Activated CD4-positive, alpha-beta memory T cell treated with anti-CD3 and anti-CD28 coated beads for 36 hours (primary cell): ENCODE measurements at regions not wholly inside any gene's neighbourhood (a gene's known extent, or its start where the extent isn't known, plus 50 kb on each side); places are given as distances from the start of the nearest gene placed in this dataset.
"Not testable (repeated sequence)": the region's sequence is repeated elsewhere in the genome, so short reads cannot be mapped to it uniquely, and the experiment has no call there.

Experiments
- CTCF ChIA-PET: fragments of 350-600 bp; sonication (Branson Sonifier 250); formaldehyde crosslinking; loops from one replicate; lab custom pipeline; 2021; ENCODE audit warnings: antibody characterized with exemption, inconsistent platforms; lab: Charles Lee
- POLR2A ChIA-PET: fragments of 350-600 bp; sonication (Branson Sonifier 250); formaldehyde crosslinking; loops from one replicate; lab custom pipeline; 2021; ENCODE audit warnings: antibody characterized with exemption; lab: Charles Lee
- DNase-seq: peaks from one replicate; pipeline ENCODE4 v3.0.0-alpha.2; 2020
- H3K27ac Mint-ChIP-seq: one replicate; pipeline ENCODE4 v1.8.0; 2021; ENCODE audit warnings: mixed read lengths
- H3K27me3 Mint-ChIP-seq: one replicate; pipeline ENCODE4 v1.8.0; 2021; ENCODE audit warnings: mixed read lengths
- H3K36me3 Mint-ChIP-seq: one replicate; pipeline ENCODE4 v1.8.0; 2021; ENCODE audit warnings: mixed read lengths
- H3K4me1 Mint-ChIP-seq: one replicate; pipeline ENCODE4 v1.8.0; 2021; ENCODE audit warnings: low read depth, mixed read lengths
- H3K4me3 Mint-ChIP-seq: one replicate; pipeline ENCODE4 v1.8.0; 2021; ENCODE audit warnings: mild to moderate bottlenecking, mixed read lengths
- H3K9me3 Mint-ChIP-seq: one replicate; pipeline ENCODE4 v1.8.0; 2021; ENCODE audit warnings: mixed read lengths
- intact Hi-C: fragments of 100-400 bp; cut with micrococcal nuclease; formaldehyde crosslinking; loops from one replicate; pipeline ENCODE4 v1.15.1; 2023

- H3K4me1 Mint-ChIP-seq, intact Hi-C loops, DNase-seq, H3K27me3 Mint-ChIP-seq, H3K4me3 Mint-ChIP-seq, H3K9me3 Mint-ChIP-seq, POLR2A ChIA-PET, H3K27ac Mint-ChIP-seq, H3K36me3 Mint-ChIP-seq, CTCF ChIA-PET: not testable (repeated sequence)
These were observed 92.5 kb upstream of the CSRP2 start for GRCh38 chr12:76971216-76971879.

- no peaks in the 10 kb centered on the region for H3K36me3 Mint-ChIP-seq
- intact Hi-C loops = no loop called here
These were observed 88.5 kb upstream of the CSRP2 start for GRCh38 chr12:76967181-76967885.

GRCh38 chr12:76964784-76965571, 86.2 kb upstream of the CSRP2 start:
- no peak overlapping the region for H3K27ac Mint-ChIP-seq
- peaks cover 2% of the 10 kb centered on the region for H3K27me3 Mint-ChIP-seq
- peaks cover 4% of the 10 kb centered on the region for H3K9me3 Mint-ChIP-seq
- intact Hi-C loops = no loop called here
- CTCF ChIA-PET = no interaction called here
- no peak for DNase-seq
- no peaks in the 10 kb centered on the region for H3K4me1 Mint-ChIP-seq
- H3K36me3 Mint-ChIP-seq = no peaks in the 10 kb centered on the region
- no peak overlapping the region for H3K4me3 Mint-ChIP-seq
- POLR2A ChIA-PET = no interaction called here

More at GRCh38 chr12:76967181-76967885, 88.5 kb upstream of the CSRP2 start:
- POLR2A ChIA-PET = no interaction called here
- no peak overlapping the region for H3K4me3 Mint-ChIP-seq
- DNase-seq = no peak
- H3K9me3 Mint-ChIP-seq = peaks cover 4% of the 10 kb centered on the region
- H3K27ac Mint-ChIP-seq = no peak overlapping the region
- no peaks in the 10 kb centered on the region for H3K4me1 Mint-ChIP-seq
- H3K27me3 Mint-ChIP-seq = peaks cover 2% of the 10 kb centered on the region
- CTCF ChIA-PET = interaction anchor here (1.2 kb wide), 1 partner anchor 44 kb away, joined by 3 read pairs; no protein-coding TSS in a partner anchor

- H3K27ac Mint-ChIP-seq = no peak overlapping the region
- peaks cover 2% of the 10 kb centered on the region for H3K27me3 Mint-ChIP-seq
- ChIA-PET POLR2A (no interaction called here), CTCF (no interaction called here)
- intact Hi-C loops = no loop called here
- H3K36me3 Mint-ChIP-seq = no peaks in the 10 kb centered on the region
- no peaks in the 10 kb centered on the region for H3K4me1 Mint-ChIP-seq
- no peak for DNase-seq
- H3K9me3 Mint-ChIP-seq = no peaks in the 10 kb centered on the region
- H3K4me3 Mint-ChIP-seq = no peak overlapping the region
These were observed 83.3 kb upstream of the CSRP2 start for GRCh38 chr12:76962099-76962498.

GRCh38 chr12:76957301-76957700, 78.5 kb upstream of the CSRP2 start:
- Mint-ChIP-seq H3K9me3 (no peaks in the 10 kb centered on the region), H3K27ac (no peak overlapping the region), H3K27me3 (peaks cover 8% of the 10 kb centered on the region), H3K36me3 (no peaks in the 10 kb centered on the region), H3K4me3 (no peak overlapping the region), H3K4me1 (no peaks in the 10 kb centered on the region)
- intact Hi-C loops = no loop called here
- no peak for DNase-seq
- ChIA-PET POLR2A (no interaction called here), CTCF (no interaction called here)

GRCh38 chr12:76952995-76953394, 74.2 kb upstream of the CSRP2 start:
- no peak for DNase-seq
- POLR2A ChIA-PET = no interaction called here
- Mint-ChIP-seq H3K9me3 (no peaks in the 10 kb centered on the region), H3K36me3 (no peaks in the 10 kb centered on the region), H3K4me3 (no peak overlapping the region), H3K27me3 (peaks cover 10% of the 10 kb centered on the region), H3K4me1 (no peaks in the 10 kb centered on the region), H3K27ac (no peak overlapping the region)
- intact Hi-C loops = no loop called here
- CTCF ChIA-PET = no interaction called here

- ChIA-PET CTCF (no interaction called here), POLR2A (no interaction called here)
- Mint-ChIP-seq H3K4me3 (no peak overlapping the region), H3K9me3 (no peaks in the 10 kb centered on the region), H3K4me1 (no peaks in the 10 kb centered on the region), H3K27me3 (peaks cover 11% of the 10 kb centered on the region), H3K27ac (no peak overlapping the region), H3K36me3 (no peaks in the 10 kb centered on the region)
- DNase-seq = no peak
- intact Hi-C loops = no loop called here
These were observed 70.1 kb upstream of the CSRP2 start for GRCh38 chr12:76948879-76949278.

GRCh38 chr12:76947304-76947703, 68.5 kb upstream of the CSRP2 start:
- Mint-ChIP-seq H3K36me3 (no peaks in the 10 kb centered on the region), H3K4me3 (no peak overlapping the region), H3K27me3 (peaks cover 5% of the 10 kb centered on the region), H3K27ac (no peak overlapping the region), H3K9me3 (no peaks in the 10 kb centered on the region), H3K4me1 (no peaks in the 10 kb centered on the region)
- intact Hi-C loops = no loop called here
- ChIA-PET POLR2A (no interaction called here), CTCF (no interaction called here)
- no peak for DNase-seq

GRCh38 chr12:76946446-76946845, 67.6 kb upstream of the CSRP2 start:
- Mint-ChIP-seq H3K27me3 (peaks cover 5% of the 10 kb centered on the region), H3K9me3 (no peaks in the 10 kb centered on the region), H3K4me3 (no peak overlapping the region), H3K4me1 (no peaks in the 10 kb centered on the region), H3K27ac (no peak overlapping the region), H3K36me3 (no peaks in the 10 kb centered on the region)
- DNase-seq = no peak
- intact Hi-C loops = no loop called here
- ChIA-PET CTCF (no interaction called here), POLR2A (no interaction called here)

GRCh38 chr12:76945867-76946266, 67.0 kb upstream of the CSRP2 start:
- DNase-seq = no peak
- POLR2A ChIA-PET = no interaction called here
- CTCF ChIA-PET = no interaction called here
- no peaks in the 10 kb centered on the region for H3K9me3 Mint-ChIP-seq
- intact Hi-C loops = no loop called here
- peaks cover 5% of the 10 kb centered on the region for H3K27me3 Mint-ChIP-seq
- H3K4me1 Mint-ChIP-seq = no peaks in the 10 kb centered on the region
- H3K36me3 Mint-ChIP-seq = no peaks in the 10 kb centered on the region
- H3K4me3 Mint-ChIP-seq = no peak overlapping the region
- no peak overlapping the region for H3K27ac Mint-ChIP-seq

GRCh38 chr12:76944892-76945291, 66.1 kb upstream of the CSRP2 start:
- Mint-ChIP-seq H3K27ac (no peak overlapping the region), H3K36me3 (no peaks in the 10 kb centered on the region), H3K4me1 (no peaks in the 10 kb centered on the region), H3K9me3 (no peaks in the 10 kb centered on the region), H3K27me3 (peaks cover 3% of the 10 kb centered on the region), H3K4me3 (no peak overlapping the region)
- intact Hi-C loops = no loop called here
- DNase-seq = no peak
- ChIA-PET CTCF (no interaction called here), POLR2A (no interaction called here)

GRCh38 chr12:76943008-76943407, 64.2 kb upstream of the CSRP2 start:
- POLR2A ChIA-PET = no interaction called here
- H3K9me3 Mint-ChIP-seq = no peaks in the 10 kb centered on the region
- H3K27me3 Mint-ChIP-seq = peaks cover 3% of the 10 kb centered on the region
- DNase-seq = no peak
- CTCF ChIA-PET = no interaction called here
- no peaks in the 10 kb centered on the region for H3K4me1 Mint-ChIP-seq
- intact Hi-C loops = no loop called here
- no peaks in the 10 kb centered on the region for H3K36me3 Mint-ChIP-seq
- no peak overlapping the region for H3K4me3 Mint-ChIP-seq
- no peak overlapping the region for H3K27ac Mint-ChIP-seq
